Heart right ventricle (tissue), 16 donors: ENCODE measurements at regions not wholly inside any gene's neighbourhood (a gene's known extent, or its start where the extent isn't known, plus 50 kb on each side); places are given as distances from the start of the nearest gene placed in this dataset.

ENCODE experiments used
- ATAC-seq, 8 donors: fragments of 200-7000 bp; cut with Tn5 transposase; one replicate each; pipeline ENCODE4 v1.9.1; 2020; ENCODE audit warnings: mild to moderate bottlenecking in 8 of 8, moderate library complexity in 8 of 8, moderate number of reproducible peaks in 1 of 8
- DNase-seq, 2 donors: peaks; one replicate each; pipeline ENCODE4 v3.0.0-alpha.2; 2020
- H3K27ac ChIP-seq, 10 donors: fragments of 200-600 bp; sonication (generic) in 2 of 10; one replicate each; pipeline versions ENCODE4 v1.5.0 to v1.8.0; 2020 to 2022; ENCODE audit warnings: mild to moderate bottlenecking in 3 of 10
- H3K27me3 ChIP-seq, 7 donors: fragments of 200-600 bp; one replicate each; pipeline ENCODE4 v1.8.0; 2021 to 2022; ENCODE audit warnings: mild to moderate bottlenecking in 2 of 7
- H3K36me3 ChIP-seq, 9 donors: fragments of 200-600 bp; sonication (generic) in 1 of 9; one replicate each; pipeline versions ENCODE4 v1.5.0 to v1.8.0; 2020 to 2022; ENCODE audit warnings: mild to moderate bottlenecking in 2 of 9
- H3K4me1 ChIP-seq, 9 donors: fragments of 200-600 bp; sonication (generic) in 1 of 9; one replicate each; pipeline versions ENCODE4 v1.5.0 to v1.8.0; 2020 to 2022; ENCODE audit warnings: mild to moderate bottlenecking in 4 of 9
- H3K4me3 ChIP-seq, 10 donors: fragments of 200-600 bp; sonication (generic) in 2 of 10; one replicate each; pipeline versions ENCODE4 v1.5.0 to v1.8.0; 2020 to 2022; ENCODE audit warnings: mild to moderate bottlenecking in 7 of 10, moderate library complexity in 2 of 10
- H3K9me3 ChIP-seq, 11 donors: fragments of 200-600 bp in 10 of 11; sonication (generic) in 2 of 11; one replicate each; pipeline versions ENCODE4 v1.5.0 to v1.8.0; 2013 to 2022; ENCODE audit warnings: mild to moderate bottlenecking in 2 of 11, control low read depth in 1 of 11, moderate library complexity in 1 of 11
- CTCF ChIP-seq, 9 donors: fragments of 200-600 bp; sonication (generic) in 2 of 9; IDR thresholded peaks; one replicate each; pipeline versions ENCODE4 v1.5.0 to v1.8.0; 2021 to 2022; ENCODE audit warnings: antibody characterized with exemption in 9 of 9, mild to moderate bottlenecking in 5 of 9, moderate library complexity in 1 of 9
- WGBS, 2 donors: extraction: QIAGEN DNeasy Blood & Tissue Kit; methylation state at CpG; one replicate each; pipeline ENCODE4 v1.1.7; 2013; ENCODE audit warnings: inconsistent platforms in 1 of 2; 5-methylcytosine and 5-hydroxymethylcytosine counted together
- intact Hi-C, 10 donors: fragments of 100-400 bp; cut with DNase I; formaldehyde crosslinking; loops; one replicate each; pipeline versions ENCODE4 v1.11.1 to v1.14.2; 2022
- donor health status: Arrhythmogenic right ventricular cardiomyopathy.
- donor health status: ischemic (EF 13 %, LVEDD 7.1; RV severe dilation, severe dysfunction).
- donor health status: healthy with polysubstance abuse.
- donor health status: DM: no; HTN: yes; CAD: no.
- donor health status: DM: no; HTN: no; CAD: no.
- donor health status: ischemic (EF 25% LVEDD 6.9; RV normal size, moderate dysfunction).
- donor health status: ischemic (EF 25% LVEDD 5.7; RV mildly dilated, moderate dysfunction).
- donor health status: healthy.
- donor health status: DM: yes; HTN: yes; CAD: no.
- donor health status: Ischemic cardiomyopathy.
- donor health status: ischemic (EF 35%, LVEDD 5.7; RV mildly dilated, moderate dysfunction).
- donor health status: nonischemic (EF 11% LVEDD 7.7; RV severe dilation, severe dysfunction).
- donor health status: DM: yes; HTN: yes; CAD: no.
- donor health status: PGD.
- donor health status: ischemic (EF 29% LVEDD 5.4; RV normal size, mild dysfunction).
- donor health status: nonischemic (EF 23%, LVEDD 6.1; RV moderate dilation, normal function).

- no peak for TF ChIP-seq CTCF (IDR thresholded peaks at IDR 0.05)
- DNase-seq (no peak), ATAC-seq (no peak)
- Histone ChIP-seq H3K4me1 (peaks cover 0 to 13% (median 0%) of the 10 kb centered on the region in 9 donors), H3K27me3 (no peaks in the 10 kb centered on the region), H3K4me3 (no peak overlapping the region), H3K9me3 (no peaks in the 10 kb centered on the region), H3K36me3 (no peaks in the 10 kb centered on the region), H3K27ac (no peak overlapping the region)
- 97% methylated on average over 6 of the region's 6 CpGs for WGBS, 2 donors
- intact Hi-C loops = loop anchor here in 3 of 10 donors (10.0 kb wide), 2 partner anchors 195 to 335 kb away; no protein-coding TSS in a partner anchor
Measured at GRCh38 chr2:128519517-128520215, 201.0 kb upstream of the HS6ST1 start.

- DNase-seq (no peak), ATAC-seq (peak in 1 of 8 donors; percentile 16)
- Histone ChIP-seq H3K9me3 (no peaks in the 10 kb centered on the region), H3K4me3 (no peak overlapping the region), H3K36me3 (no peaks in the 10 kb centered on the region), H3K27me3 (no peaks in the 10 kb centered on the region), H3K4me1 (peaks cover 0 to 11% (median 0%) of the 10 kb centered on the region in 9 donors), H3K27ac (no peak overlapping the region)
- WGBS, 2 donors = 91 to 93% methylated on average over 4 of the region's 4 CpGs
- intact Hi-C loops = loop anchor here in 3 of 10 donors (10.0 kb wide), 1 partner anchor 196 kb away; no protein-coding TSS in a partner anchor
- TF ChIP-seq CTCF (IDR thresholded peaks at IDR 0.05) = no peak
Measured at GRCh38 chr2:128520340-128520739, 201.7 kb upstream of the HS6ST1 start.

- intact Hi-C loops = loop anchor here in 3 of 10 donors (10.0 kb wide), 1 partner anchor 196 kb away; no protein-coding TSS in a partner anchor
- Histone ChIP-seq H3K27me3 (no peaks in the 10 kb centered on the region), H3K4me3 (no peak overlapping the region), H3K9me3 (no peaks in the 10 kb centered on the region), H3K27ac (no peak overlapping the region), H3K4me1 (peaks cover 0 to 11% (median 0%) of the 10 kb centered on the region in 9 donors), H3K36me3 (no peaks in the 10 kb centered on the region)
- TF ChIP-seq CTCF (IDR thresholded peaks at IDR 0.05) = no peak
- peak in 2 of 8 donors; percentile 23 to 28 for ATAC-seq
- DNase-seq = no peak
- whole genome bisulfite sequencing, 2 donors = 74 to 80% methylated on average over 9 of the region's 9 CpGs
Measured at GRCh38 chr2:128520791-128521190, 202.1 kb upstream of the HS6ST1 start.

- intact Hi-C loops = loop anchor here in 3 of 10 donors (10.0 kb wide), 1 partner anchor 197 kb away; no protein-coding TSS in a partner anchor
- H3K4me3 ChIP-seq = no peak overlapping the region
- TF ChIP-seq CTCF (IDR thresholded peaks at IDR 0.05) = no peak
- DNase-seq = no peak
- ATAC-seq = no peak
- H3K9me3 ChIP-seq = no peaks in the 10 kb centered on the region
- no peaks in the 10 kb centered on the region for H3K36me3 ChIP-seq
- H3K4me1 ChIP-seq = peaks cover 0 to 11% (median 0%) of the 10 kb centered on the region in 9 donors
- 88 to 91% methylated on average over 4 of the region's 4 CpGs for WGBS, 2 donors
- H3K27ac ChIP-seq = no peak overlapping the region
- no peaks in the 10 kb centered on the region for H3K27me3 ChIP-seq
Measured at GRCh38 chr2:128521482-128521881, 202.8 kb upstream of the HS6ST1 start.
